ENCODE measurements at regions not wholly inside any gene's neighbourhood (a gene's known extent, or its start where the extent isn't known, plus 50 kb on each side); places are given as distances from the start of the nearest gene placed in this dataset.
"Not testable (repeated sequence)": the region's sequence is repeated elsewhere in the genome, so short reads cannot be mapped to it uniquely, and the experiment has no call there.

- DNase-seq (ENCODE audit: low spot score): no peak
These were observed 632.5 kb downstream of the ISL1 start for GRCh38 chr5:52015760-52016159.

- no peak for DNase-seq (ENCODE audit: low spot score)
These were observed 634.3 kb downstream of the ISL1 start for GRCh38 chr5:52017567-52017966.

GRCh38 chr5:52024359-52024758 lies 641.1 kb downstream of the ISL1 start:
- no peak for DNase-seq (ENCODE audit: low spot score)

- DNase-seq (ENCODE audit: low spot score): not testable (repeated sequence)
These were observed 646.6 kb downstream of the ISL1 start for GRCh38 chr5:52029836-52030235.

- no peak for DNase-seq (ENCODE audit: low spot score)
These were observed 658.6 kb downstream of the ISL1 start for GRCh38 chr5:52041842-52042241.

GRCh38 chr5:52043137-52043536 lies 659.9 kb downstream of the ISL1 start:
- no peak for DNase-seq (ENCODE audit: low spot score)

- no peak for DNase-seq (ENCODE audit: low spot score)
These were observed 660.3 kb downstream of the ISL1 start for GRCh38 chr5:52043543-52043942.

GRCh38 chr5:52051759-52052158 lies 668.5 kb downstream of the ISL1 start:
- no peak for DNase-seq (ENCODE audit: low spot score)

- no peak for DNase-seq (ENCODE audit: low spot score)
These were observed 679.9 kb downstream of the ISL1 start for GRCh38 chr5:52063186-52063585.

GRCh38 chr5:52065182-52065581 lies 681.9 kb downstream of the ISL1 start:
- no peak for DNase-seq (ENCODE audit: low spot score)

- DNase-seq (ENCODE audit: low spot score): peak; percentile 0
These were observed 686.7 kb downstream of the ISL1 start for GRCh38 chr5:52069997-52070396.

GRCh38 chr5:52073993-52074689 lies 690.9 kb downstream of the ISL1 start:
- DNase-seq (ENCODE audit: low spot score): no peak

GRCh38 chr5:52077941-52078815 lies 694.9 kb downstream of the ISL1 start:
- no peak for DNase-seq (ENCODE audit: low spot score)

GRCh38 chr5:52102311-52102710 lies 685.4 kb upstream of the ITGA1 start:
- DNase-seq (ENCODE audit: low spot score): not testable (repeated sequence)

GRCh38 chr5:52107210-52107905 lies 680.4 kb upstream of the ITGA1 start:
- DNase-seq (ENCODE audit: low spot score): no peak

- peak; percentile 13 for DNase-seq (ENCODE audit: low spot score)
These were observed 667.9 kb upstream of the ITGA1 start for GRCh38 chr5:52119768-52120167.

- no peak for DNase-seq (ENCODE audit: low spot score)
These were observed 655.7 kb upstream of the ITGA1 start for GRCh38 chr5:52132053-52132452.

- DNase-seq (ENCODE audit: low spot score): no peak
These were observed 653.6 kb upstream of the ITGA1 start for GRCh38 chr5:52134013-52134650.

GRCh38 chr5:52139888-52140615 lies 647.7 kb upstream of the ITGA1 start:
- DNase-seq (ENCODE audit: low spot score): no peak

- no peak for DNase-seq (ENCODE audit: low spot score)
These were observed 639.0 kb upstream of the ITGA1 start for GRCh38 chr5:52148679-52149078.

- no peak for DNase-seq (ENCODE audit: low spot score)
These were observed 637.2 kb upstream of the ITGA1 start for GRCh38 chr5:52150501-52150900.

GRCh38 chr5:52156809-52157208 lies 630.9 kb upstream of the ITGA1 start:
- DNase-seq (ENCODE audit: low spot score): not testable (repeated sequence)
